ENCODE measurements at regions not wholly inside any gene's neighbourhood (a gene's known extent, or its start where the extent isn't known, plus 50 kb on each side); places are given as distances from the start of the nearest gene placed in this dataset.

DNA sequence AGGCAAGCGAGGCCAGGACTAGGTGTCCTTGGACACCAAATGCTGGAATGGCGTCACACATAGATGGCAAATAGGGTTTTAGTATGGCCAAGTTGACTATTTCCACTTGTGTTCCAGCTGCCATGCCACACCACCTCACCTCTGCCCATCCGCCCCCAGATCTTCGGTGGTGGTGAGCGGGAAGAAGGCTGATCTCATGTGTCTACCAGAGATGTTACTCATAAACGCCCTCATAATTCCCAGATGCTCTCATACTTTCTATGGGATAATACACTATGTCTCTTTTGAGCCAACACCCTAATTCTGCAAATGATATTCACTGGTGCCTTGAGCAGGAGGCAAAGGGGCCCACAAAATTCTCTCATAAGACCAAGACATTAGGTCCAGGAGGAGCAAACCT is 281.1 kb upstream of the FN1 start:
- peaks cover 0 to 4% (median 0%) of the 10 kb centered on the region in 7 donors for H3K9me3 Mint-ChIP-seq
- H3K27ac Mint-ChIP-seq: no peak overlapping the region
- H3K36me3 Mint-ChIP-seq: no peaks in the 10 kb centered on the region
- peaks cover 12 to 17% (median 14%) of the 10 kb centered on the region in 3 donors for H3K27me3 Mint-ChIP-seq
- no peak overlapping the region for H3K4me3 Mint-ChIP-seq
- ATAC-seq (ENCODE audit: low read depth in 2 of 2) (no peak), DNase-seq (no peak)
- no peaks in the 10 kb centered on the region for H3K4me1 Mint-ChIP-seq

DNA sequence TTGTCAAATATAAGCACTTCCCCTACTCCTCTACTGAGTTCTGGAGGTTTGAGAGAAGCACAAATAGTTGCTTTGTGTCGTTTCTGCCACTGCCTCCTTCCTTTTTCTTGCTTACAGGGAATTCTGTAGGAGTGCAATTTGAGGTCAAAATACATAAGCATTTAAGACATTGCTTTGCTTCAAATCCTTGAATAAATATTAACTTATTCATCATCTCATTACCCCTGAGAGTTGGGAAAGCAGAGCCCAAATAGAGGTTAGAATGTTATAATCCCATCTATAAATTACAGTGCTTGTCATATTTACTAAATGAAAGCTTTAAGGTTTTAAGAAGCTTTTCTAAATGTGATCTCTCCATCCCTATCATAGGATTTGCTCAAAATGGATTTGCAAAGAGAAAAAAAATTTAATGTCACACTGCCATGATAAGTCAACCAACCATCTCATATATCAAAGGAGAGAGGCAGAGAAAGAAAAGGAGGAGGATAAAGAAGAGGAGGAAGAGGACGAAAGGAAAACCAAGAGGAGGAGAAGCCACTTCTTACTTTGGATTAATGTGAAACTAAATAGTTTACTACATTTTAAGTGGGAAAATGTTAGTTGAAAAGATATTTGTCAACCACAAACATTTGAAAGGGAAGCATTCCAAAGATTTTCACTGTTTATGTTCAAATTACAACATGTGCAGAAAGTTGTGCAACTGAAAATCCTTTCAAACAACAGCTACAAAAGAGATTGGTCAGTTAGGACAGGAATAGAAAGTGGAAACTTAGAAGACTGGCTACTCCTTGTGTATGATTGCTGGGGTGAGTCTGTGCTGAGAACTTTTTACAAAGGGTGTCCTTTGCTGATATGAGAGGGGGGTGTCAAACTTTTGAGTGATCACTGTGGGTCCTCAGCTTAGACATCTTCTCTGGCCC is 277.3 kb upstream of the FN1 start:
- ATAC-seq (ENCODE audit: low read depth in 2 of 2) (no peak), DNase-seq (no peak)
- H3K9me3 Mint-ChIP-seq: no peaks in the 10 kb centered on the region
- H3K4me3 Mint-ChIP-seq: no peak overlapping the region
- H3K36me3 Mint-ChIP-seq: no peaks in the 10 kb centered on the region
- H3K27me3 Mint-ChIP-seq: peaks cover 12 to 24% (median 14%) of the 10 kb centered on the region in 3 donors
- H3K27ac Mint-ChIP-seq: no peak overlapping the region
- no peaks in the 10 kb centered on the region for H3K4me1 Mint-ChIP-seq

DNA sequence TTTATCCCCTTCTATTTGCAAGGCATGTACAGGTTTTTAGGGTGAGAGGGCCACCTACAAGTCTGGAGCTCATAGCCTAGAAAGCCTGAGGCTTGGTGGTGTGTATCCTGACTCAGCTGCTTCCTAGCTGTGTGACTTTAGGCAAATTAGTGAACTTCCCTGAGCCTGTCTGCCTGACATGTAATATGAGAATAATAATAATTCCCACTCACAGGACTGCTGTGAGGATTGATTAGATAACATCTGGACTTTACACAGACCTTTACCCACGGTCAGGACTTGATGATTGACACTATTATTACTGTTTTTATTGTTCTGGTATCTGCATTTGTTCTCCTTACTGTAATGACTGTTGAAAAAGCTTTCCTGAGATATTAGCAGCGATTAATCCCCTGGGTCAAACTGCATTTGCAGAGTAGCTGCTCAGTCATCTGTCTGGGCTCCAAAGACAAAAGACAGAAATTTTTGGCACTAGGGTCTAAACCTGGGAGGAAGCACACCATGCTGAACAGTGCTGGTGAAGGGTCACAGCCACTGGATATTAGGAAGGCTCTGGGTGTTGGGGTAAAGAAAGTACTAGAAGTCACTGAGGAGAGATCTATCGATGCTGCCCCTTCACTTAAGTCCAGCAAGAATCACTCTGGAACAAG is 276.5 kb upstream of the FN1 start:
- DNase-seq (no peak), ATAC-seq (ENCODE audit: low read depth in 2 of 2) (no peak)
- H3K9me3 Mint-ChIP-seq: no peaks in the 10 kb centered on the region

DNA sequence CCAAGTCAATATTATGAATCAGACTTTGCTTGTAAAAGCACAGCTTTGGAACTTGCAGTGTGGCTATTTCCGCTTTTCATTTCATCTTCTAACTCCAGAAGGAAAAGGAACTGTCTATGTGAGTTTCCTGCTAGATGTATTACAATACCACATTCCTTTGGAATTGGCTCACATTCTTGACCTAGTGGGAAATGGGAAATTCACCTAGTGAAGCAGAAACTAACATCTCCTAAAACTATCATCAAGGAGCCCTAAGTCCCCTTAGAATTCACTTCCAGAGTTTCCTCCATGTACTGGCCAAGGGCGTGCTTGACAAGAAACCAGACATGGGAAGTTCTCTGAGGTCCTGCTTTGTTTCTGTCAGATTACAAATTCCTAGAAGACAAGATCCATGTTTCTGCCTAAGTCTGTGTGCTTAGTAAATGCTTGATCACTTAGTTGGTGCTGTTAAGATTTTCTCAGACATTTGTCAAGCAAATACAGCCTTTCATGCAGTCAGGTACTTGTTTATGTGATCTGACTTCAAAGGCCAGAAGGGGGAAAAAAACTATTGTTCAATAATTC is 275.7 kb upstream of the FN1 start:
- DNase-seq: no peak
- H3K27ac Mint-ChIP-seq: no peak overlapping the region
- peaks cover 12 to 24% (median 14%) of the 10 kb centered on the region in 3 donors for H3K27me3 Mint-ChIP-seq
- no peaks in the 10 kb centered on the region for H3K36me3 Mint-ChIP-seq
- no peaks in the 10 kb centered on the region for H3K4me1 Mint-ChIP-seq
- ATAC-seq (ENCODE audit: low read depth in 2 of 2): no peak
- no peaks in the 10 kb centered on the region for H3K9me3 Mint-ChIP-seq
- no peak overlapping the region for H3K4me3 Mint-ChIP-seq

More for the DNA sequence above, 276.5 kb upstream of the FN1 start:
- no peak overlapping the region for H3K4me3 Mint-ChIP-seq
- no peaks in the 10 kb centered on the region for H3K4me1 Mint-ChIP-seq
- no peaks in the 10 kb centered on the region for H3K36me3 Mint-ChIP-seq
- peaks cover 12 to 24% (median 14%) of the 10 kb centered on the region in 3 donors for H3K27me3 Mint-ChIP-seq
- no peak overlapping the region for H3K27ac Mint-ChIP-seq

DNA sequence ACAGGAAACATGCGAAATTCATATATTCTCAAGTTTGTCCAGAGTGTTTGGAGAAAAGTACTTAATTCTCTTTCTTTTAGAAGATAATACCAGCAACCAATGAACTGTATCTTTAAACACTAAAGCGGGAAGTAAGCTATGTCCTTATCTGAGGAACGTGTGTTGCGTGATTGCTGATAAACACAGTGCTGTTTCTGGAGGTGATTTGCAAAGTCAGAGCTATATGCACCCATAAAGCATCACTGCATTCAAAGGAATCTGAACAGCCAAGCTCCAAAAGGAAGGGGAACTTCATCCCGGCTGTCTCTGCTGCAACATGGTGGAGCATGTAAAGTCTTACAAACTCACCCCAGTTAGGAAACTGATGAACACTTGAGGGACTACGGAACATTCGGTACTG is 271.7 kb upstream of the FN1 start:
- peaks cover 0 to 7% (median 3%) of the 10 kb centered on the region in 3 donors for H3K27me3 Mint-ChIP-seq
- H3K4me1 Mint-ChIP-seq: no peaks in the 10 kb centered on the region
- no peak for DNase-seq
- ATAC-seq (ENCODE audit: low read depth in 2 of 2): no peak
- no peaks in the 10 kb centered on the region for H3K9me3 Mint-ChIP-seq
- H3K4me3 Mint-ChIP-seq: no peak overlapping the region
- no peak overlapping the region for H3K27ac Mint-ChIP-seq
- no peaks in the 10 kb centered on the region for H3K36me3 Mint-ChIP-seq

DNA sequence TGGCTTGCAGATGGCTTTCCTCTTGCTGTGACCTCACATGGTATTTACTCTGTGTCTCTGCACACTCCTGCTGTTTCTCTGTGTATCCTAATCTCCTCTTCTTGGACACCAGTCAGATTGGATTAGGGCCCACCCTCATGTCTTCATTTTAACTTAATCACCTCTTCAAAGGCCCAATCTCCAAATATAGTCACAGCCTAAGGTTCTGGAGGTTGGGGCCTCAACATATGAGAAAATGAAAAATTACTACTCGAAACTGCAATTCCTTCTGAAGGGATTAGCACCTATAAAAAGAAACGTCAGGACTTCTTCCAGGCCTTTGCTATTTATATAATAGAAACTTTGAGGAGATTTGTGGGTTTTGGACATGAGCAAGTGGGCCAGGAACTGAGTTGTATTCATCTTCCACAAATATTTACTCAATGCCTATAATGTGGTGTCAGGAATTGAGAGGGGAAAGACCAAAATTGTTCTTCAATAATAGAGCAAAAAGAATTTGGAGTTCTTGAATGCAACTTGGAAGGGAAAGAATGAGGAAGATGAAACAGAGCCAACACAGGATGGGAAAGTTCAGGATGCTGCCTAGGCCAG is 270.0 kb upstream of the FN1 start:
- H3K27ac Mint-ChIP-seq: peak overlapping the region in 1 of 6 donors; percentile 61

DNA sequence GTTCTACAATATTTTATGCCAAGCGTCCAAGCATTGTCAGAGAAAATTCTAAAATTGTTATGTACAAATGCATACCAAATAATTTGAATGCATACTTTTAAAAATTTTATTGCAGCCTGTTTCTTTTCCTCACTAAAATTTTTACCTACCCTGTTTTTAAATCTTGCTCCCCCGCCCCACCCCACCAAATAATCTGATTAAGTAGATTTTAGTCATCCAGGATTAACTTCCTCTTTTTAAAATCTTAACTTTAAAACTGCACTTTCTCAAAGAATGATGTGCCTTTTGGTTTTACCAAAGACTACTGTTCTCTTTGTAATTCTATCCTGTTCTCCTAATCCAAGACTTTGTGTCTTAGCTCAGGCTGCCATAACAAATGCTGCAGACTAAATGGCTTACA is 269.4 kb upstream of the FN1 start:
- Mint-ChIP-seq H3K27me3 (peaks cover 0 to 7% (median 0%) of the 10 kb centered on the region in 3 donors), H3K4me1 (no peaks in the 10 kb centered on the region), H3K9me3 (no peaks in the 10 kb centered on the region), H3K36me3 (no peaks in the 10 kb centered on the region), H3K4me3 (no peak overlapping the region), H3K27ac (no peak overlapping the region)
- DNase-seq: no peak
- ATAC-seq (ENCODE audit: low read depth in 2 of 2): no peak

More for the DNA sequence above, 270.0 kb upstream of the FN1 start:
- no peak for DNase-seq
- no peak for ATAC-seq (ENCODE audit: low read depth in 2 of 2)
- no peaks in the 10 kb centered on the region for H3K36me3 Mint-ChIP-seq
- peaks cover 0 to 7% (median 0%) of the 10 kb centered on the region in 3 donors for H3K27me3 Mint-ChIP-seq
- no peak overlapping the region for H3K4me3 Mint-ChIP-seq
- no peaks in the 10 kb centered on the region for H3K9me3 Mint-ChIP-seq
- no peaks in the 10 kb centered on the region for H3K4me1 Mint-ChIP-seq

DNA sequence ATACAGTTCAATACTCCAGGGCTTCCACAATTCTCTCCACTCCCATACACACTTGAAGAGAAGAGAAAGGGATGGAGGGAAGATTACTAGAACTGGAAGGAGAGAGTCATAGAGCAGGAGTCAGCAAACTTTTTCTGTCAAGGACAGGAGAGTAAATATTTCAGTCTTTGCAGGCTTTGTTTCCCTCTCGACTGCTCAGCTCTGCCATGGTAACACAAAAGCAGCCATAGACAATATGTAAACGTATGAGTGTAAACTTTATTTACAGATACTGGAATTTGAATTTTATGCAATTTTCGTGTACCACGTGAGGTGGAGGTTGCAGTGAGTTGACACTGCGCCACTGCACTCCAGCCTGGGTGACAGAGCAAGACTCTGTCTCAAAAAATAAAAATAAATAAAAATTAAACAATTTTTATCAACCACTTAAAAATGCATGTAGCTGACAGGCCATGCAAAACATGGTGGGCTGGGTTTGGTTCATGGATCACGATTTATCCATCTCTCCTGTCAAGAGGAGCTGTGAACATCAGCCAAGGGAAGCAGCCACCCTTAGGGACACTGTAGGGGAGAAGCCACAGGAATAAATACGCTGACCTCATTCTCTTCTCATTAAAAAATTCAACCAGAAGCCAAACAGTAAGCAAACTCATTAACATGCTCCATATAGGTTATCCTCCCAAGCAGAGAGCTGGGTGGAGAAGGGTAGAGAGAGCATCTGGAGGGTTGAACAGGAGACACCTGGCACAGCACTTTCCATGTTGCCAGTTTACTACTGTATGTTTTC is 266.4 kb upstream of the FN1 start:
- H3K4me3 Mint-ChIP-seq: no peak overlapping the region
- DNase-seq: no peak
- no peaks in the 10 kb centered on the region for H3K27me3 Mint-ChIP-seq
- no peaks in the 10 kb centered on the region for H3K4me1 Mint-ChIP-seq
- H3K36me3 Mint-ChIP-seq: peaks cover 0 to 3% of the 10 kb centered on the region in 2 donors
- no peak overlapping the region for H3K27ac Mint-ChIP-seq
- peaks cover 0 to 25% (median 4%) of the 10 kb centered on the region in 7 donors for H3K9me3 Mint-ChIP-seq
- ATAC-seq (ENCODE audit: low read depth in 2 of 2): no peak

DNA sequence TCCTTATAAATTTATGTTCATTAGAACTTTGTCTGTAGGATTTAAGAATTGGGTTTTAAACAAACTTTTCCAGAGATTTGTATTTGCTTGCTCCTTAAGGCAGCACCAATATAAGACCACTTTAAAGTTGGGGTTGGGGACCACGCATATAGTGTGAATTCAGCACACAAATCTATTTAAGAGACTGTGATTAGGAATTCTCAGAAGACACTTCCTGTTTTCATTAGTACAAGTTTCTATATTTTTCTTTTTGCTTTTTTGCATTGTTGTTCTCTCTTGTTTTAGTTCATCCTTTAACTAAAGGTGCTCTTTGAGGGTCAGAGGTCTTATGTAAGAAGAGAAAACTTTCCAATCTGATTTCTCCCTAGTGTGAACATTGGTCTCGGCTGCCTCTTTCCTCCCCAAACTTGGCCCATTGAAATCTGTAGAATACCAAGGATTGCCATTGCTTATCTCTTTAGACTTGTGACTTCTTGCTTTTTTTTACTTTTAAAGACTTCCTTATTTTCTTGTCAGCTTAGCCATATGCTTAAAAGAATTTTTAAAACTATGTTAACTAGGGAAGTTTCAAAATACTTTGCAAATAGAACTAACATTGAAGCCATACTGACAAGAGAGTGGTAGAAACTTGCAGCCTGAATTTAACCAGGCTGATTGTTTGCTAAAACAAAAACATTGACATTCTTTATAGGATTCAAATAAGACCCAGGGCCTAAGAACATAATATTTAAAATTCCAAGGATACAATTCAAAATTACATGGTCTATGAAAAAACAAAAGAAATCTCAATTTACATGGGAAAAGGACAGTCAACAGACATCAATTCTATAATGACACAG is 264.1 kb upstream of the FN1 start:
- H3K36me3 Mint-ChIP-seq: peaks cover 0 to 3% of the 10 kb centered on the region in 2 donors
- no peaks in the 10 kb centered on the region for H3K4me1 Mint-ChIP-seq
- H3K27ac Mint-ChIP-seq: no peak overlapping the region
- H3K27me3 Mint-ChIP-seq: peaks cover 0 to 6% (median 5%) of the 10 kb centered on the region in 3 donors
- no peak for DNase-seq
- no peak for ATAC-seq (ENCODE audit: low read depth in 2 of 2)
- H3K9me3 Mint-ChIP-seq: peaks cover 2 to 25% (median 4%) of the 10 kb centered on the region in 7 donors
- H3K4me3 Mint-ChIP-seq: no peak overlapping the region

DNA sequence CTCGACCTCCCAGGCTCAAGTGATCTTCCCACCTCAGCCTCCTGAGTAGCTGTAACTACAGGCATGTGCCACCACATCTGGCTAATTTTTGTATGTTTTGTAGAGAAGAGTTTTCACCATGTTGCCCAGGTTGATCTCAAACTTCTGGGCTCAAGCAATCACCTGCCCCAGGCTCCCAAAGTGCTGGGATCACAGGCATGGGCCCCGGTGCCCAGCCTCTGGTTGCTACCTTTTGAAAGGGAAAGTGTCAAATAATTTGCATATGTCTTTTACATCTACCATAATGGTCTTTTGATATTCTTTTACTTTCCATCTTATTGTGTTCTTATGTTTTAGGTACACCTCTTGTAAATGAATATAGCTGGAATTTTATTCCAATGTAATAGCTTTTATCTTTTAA is 263.1 kb upstream of the FN1 start:
- H3K4me3 Mint-ChIP-seq: no peak overlapping the region

DNA sequence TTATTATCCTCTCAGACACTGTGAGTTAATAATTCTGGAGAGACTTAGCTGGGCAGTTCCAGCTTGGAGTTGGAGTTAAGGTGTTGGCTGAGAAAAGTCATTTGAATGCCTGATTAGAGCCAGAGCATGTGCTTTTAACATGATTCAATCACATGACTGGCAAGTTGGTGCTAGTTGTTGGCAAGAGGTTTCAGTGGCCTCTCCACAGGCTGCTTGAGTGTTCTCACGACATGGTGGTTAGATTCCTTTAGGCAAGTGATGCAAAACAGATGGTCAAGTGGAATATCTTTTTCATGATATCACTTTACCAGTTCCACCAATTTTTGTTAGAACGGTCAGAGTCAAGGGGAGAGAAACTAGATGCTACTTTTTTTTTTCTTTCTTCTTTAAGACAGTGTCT is 262.7 kb upstream of the FN1 start:
- no peak for DNase-seq
- H3K36me3 Mint-ChIP-seq: peaks cover 0 to 3% of the 10 kb centered on the region in 2 donors
- no peaks in the 10 kb centered on the region for H3K4me1 Mint-ChIP-seq
- peaks cover 2 to 25% (median 4%) of the 10 kb centered on the region in 7 donors for H3K9me3 Mint-ChIP-seq
- no peak overlapping the region for H3K4me3 Mint-ChIP-seq
- H3K27ac Mint-ChIP-seq: no peak overlapping the region
- peaks cover 9 to 13% (median 10%) of the 10 kb centered on the region in 3 donors for H3K27me3 Mint-ChIP-seq
- no peak for ATAC-seq (ENCODE audit: low read depth in 2 of 2)

More for the DNA sequence above, 263.1 kb upstream of the FN1 start:
- peaks cover 5 to 10% (median 10%) of the 10 kb centered on the region in 3 donors for H3K27me3 Mint-ChIP-seq
- H3K4me1 Mint-ChIP-seq: no peaks in the 10 kb centered on the region
- DNase-seq (no peak), ATAC-seq (ENCODE audit: low read depth in 2 of 2) (no peak)
- no peak overlapping the region for H3K27ac Mint-ChIP-seq
- peaks cover 0 to 3% of the 10 kb centered on the region in 2 donors for H3K36me3 Mint-ChIP-seq
- peaks cover 2 to 25% (median 4%) of the 10 kb centered on the region in 7 donors for H3K9me3 Mint-ChIP-seq

DNA sequence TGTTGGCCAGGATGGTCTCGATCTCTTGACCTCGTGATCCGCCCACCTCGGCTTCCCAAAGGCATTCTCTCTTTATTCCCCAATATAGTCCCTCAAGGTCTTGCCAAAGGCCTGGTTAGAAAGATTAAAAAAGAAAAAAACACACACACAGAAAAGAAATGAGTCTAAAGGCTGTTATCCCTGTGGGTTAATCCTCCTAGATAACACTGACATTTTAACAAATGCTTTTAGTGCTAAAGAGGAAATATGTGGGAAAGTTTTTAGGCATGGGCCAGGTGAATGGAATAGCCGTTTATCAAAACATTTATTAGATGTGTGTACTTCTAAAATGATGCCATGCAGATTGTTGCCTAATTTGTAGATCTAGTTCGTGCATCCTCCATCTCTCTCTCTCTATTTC is 261.6 kb upstream of the FN1 start:
- Mint-ChIP-seq H3K27ac (no peak overlapping the region), H3K4me3 (no peak overlapping the region), H3K9me3 (peaks cover 2 to 25% (median 4%) of the 10 kb centered on the region in 7 donors)

More for the DNA sequence above, 261.6 kb upstream of the FN1 start:
- ATAC-seq (ENCODE audit: low read depth in 2 of 2) (no peak), DNase-seq (no peak)
- peaks cover 0 to 3% of the 10 kb centered on the region in 2 donors for H3K36me3 Mint-ChIP-seq
- H3K4me1 Mint-ChIP-seq: no peaks in the 10 kb centered on the region
- H3K27me3 Mint-ChIP-seq: peaks cover 13 to 20% (median 18%) of the 10 kb centered on the region in 3 donors
